ENCODE measurements at regions not wholly inside any gene's neighbourhood (a gene's known extent, or its start where the extent isn't known, plus 50 kb on each side); places are given as distances from the start of the nearest gene placed in this dataset.
"Not testable (repeated sequence)": the region's sequence is repeated elsewhere in the genome, so short reads cannot be mapped to it uniquely, and the experiment has no call there.

GRCh38 chr13:87191485-87191884 lies 479.7 kb upstream of the SLITRK5 start:
- not testable (repeated sequence) for H3K4me3 Mint-ChIP-seq; H3K9me3 Mint-ChIP-seq; H3K36me3 Mint-ChIP-seq; DNase-seq (ENCODE audit: extremely low spot score, unreplicated experiment); H3K27ac Mint-ChIP-seq; H3K4me1 Mint-ChIP-seq (ENCODE audit: unreplicated experiment); H3K27me3 Mint-ChIP-seq

GRCh38 chr13:87198371-87198770 lies 472.8 kb upstream of the SLITRK5 start:
- TF ChIP-seq CTCF (conservative IDR thresholded peaks at IDR 0.05): no peak
- no peaks in the 10 kb centered on the region for H3K36me3 Mint-ChIP-seq
- no peaks in the 10 kb centered on the region for H3K4me1 Mint-ChIP-seq (ENCODE audit: unreplicated experiment)
- no peak overlapping the region for H3K4me3 Mint-ChIP-seq
- no peaks in the 10 kb centered on the region for H3K9me3 Mint-ChIP-seq
- H3K27ac Mint-ChIP-seq: no peak overlapping the region
- no peak for DNase-seq (ENCODE audit: extremely low spot score, unreplicated experiment)
- H3K27me3 Mint-ChIP-seq: no peaks in the 10 kb centered on the region

GRCh38 chr13:87206708-87207107 lies 464.5 kb upstream of the SLITRK5 start:
- Mint-ChIP-seq H3K36me3 (no peaks in the 10 kb centered on the region), H3K4me1 (ENCODE audit: unreplicated experiment) (no peaks in the 10 kb centered on the region), H3K4me3 (no peak overlapping the region), H3K27me3 (no peaks in the 10 kb centered on the region), H3K9me3 (no peaks in the 10 kb centered on the region), H3K27ac (no peak overlapping the region)
- TF ChIP-seq CTCF (conservative IDR thresholded peaks at IDR 0.05): no peak
- DNase-seq (ENCODE audit: extremely low spot score, unreplicated experiment): no peak

GRCh38 chr13:87207280-87208003 lies 463.7 kb upstream of the SLITRK5 start:
- H3K36me3 Mint-ChIP-seq: no peaks in the 10 kb centered on the region
- no peak for TF ChIP-seq CTCF (conservative IDR thresholded peaks at IDR 0.05)
- H3K9me3 Mint-ChIP-seq: no peaks in the 10 kb centered on the region
- no peak overlapping the region for H3K27ac Mint-ChIP-seq
- no peaks in the 10 kb centered on the region for H3K27me3 Mint-ChIP-seq
- H3K4me1 Mint-ChIP-seq (ENCODE audit: unreplicated experiment): no peaks in the 10 kb centered on the region
- DNase-seq (ENCODE audit: extremely low spot score, unreplicated experiment): no peak
- no peak overlapping the region for H3K4me3 Mint-ChIP-seq

- DNase-seq (ENCODE audit: extremely low spot score, unreplicated experiment): no peak
- no peaks in the 10 kb centered on the region for H3K36me3 Mint-ChIP-seq
- no peaks in the 10 kb centered on the region for H3K9me3 Mint-ChIP-seq
- H3K4me1 Mint-ChIP-seq (ENCODE audit: unreplicated experiment): no peaks in the 10 kb centered on the region
- no peak overlapping the region for H3K4me3 Mint-ChIP-seq
- TF ChIP-seq CTCF (conservative IDR thresholded peaks at IDR 0.05): no peak
- H3K27me3 Mint-ChIP-seq: no peaks in the 10 kb centered on the region
- H3K27ac Mint-ChIP-seq: no peak overlapping the region
Observed at GRCh38 chr13:87208636-87209035, 462.5 kb upstream of the SLITRK5 start.

GRCh38 chr13:87234981-87235380 lies 436.2 kb upstream of the SLITRK5 start:
- no peak overlapping the region for H3K4me3 Mint-ChIP-seq
- no peak overlapping the region for H3K27ac Mint-ChIP-seq
- no peak for DNase-seq (ENCODE audit: extremely low spot score, unreplicated experiment)
- H3K4me1 Mint-ChIP-seq (ENCODE audit: unreplicated experiment): no peaks in the 10 kb centered on the region
- no peak for TF ChIP-seq CTCF (conservative IDR thresholded peaks at IDR 0.05)
- no peaks in the 10 kb centered on the region for H3K27me3 Mint-ChIP-seq
- no peaks in the 10 kb centered on the region for H3K36me3 Mint-ChIP-seq
- H3K9me3 Mint-ChIP-seq: no peaks in the 10 kb centered on the region

Data from type B pancreatic cell (in vitro differentiated cells).